Bronchial epithelial cell (primary cell): ENCODE measurements at regions not wholly inside any gene's neighbourhood (a gene's known extent, or its start where the extent isn't known, plus 50 kb on each side); places are given as distances from the start of the nearest gene placed in this dataset.

Experiments used
- DNase-seq: peaks from one replicate; pipeline ENCODE4 v3.0.0-alpha.2; 2010; ENCODE audit warnings: low read depth
- FAIRE-seq: peaks from 2 replicates; lab custom pipeline; 2011; peaks lifted over from hg19 to GRCh38; lab: Jason Lieb, UNC
- H3K27me3 ChIP-seq: 2 replicates; pipeline ENCODE4 v1.5.1; 2011; ENCODE audit warnings: low read length; ENCODE audit not compliant: control insufficient read depth, insufficient read depth
- H3K36me3 ChIP-seq: 2 replicates; pipeline ENCODE4 v1.5.1; 2011; ENCODE audit warnings: low read length; ENCODE audit not compliant: control insufficient read depth, insufficient read depth
- H3K4me3 ChIP-seq: 2 replicates; pipeline ENCODE4 v1.5.1; 2011; ENCODE audit warnings: mild to moderate bottlenecking, low read depth, low read length, control low read depth
- CTCF ChIP-seq: IDR thresholded peaks from 2 replicates; pipeline ENCODE4 v1.5.1; 2011; ENCODE audit warnings: mild to moderate bottlenecking, moderate library complexity, low read length, control low read depth, inconsistent platforms; ENCODE audit not compliant: insufficient read depth, severe bottlenecking

DNA sequence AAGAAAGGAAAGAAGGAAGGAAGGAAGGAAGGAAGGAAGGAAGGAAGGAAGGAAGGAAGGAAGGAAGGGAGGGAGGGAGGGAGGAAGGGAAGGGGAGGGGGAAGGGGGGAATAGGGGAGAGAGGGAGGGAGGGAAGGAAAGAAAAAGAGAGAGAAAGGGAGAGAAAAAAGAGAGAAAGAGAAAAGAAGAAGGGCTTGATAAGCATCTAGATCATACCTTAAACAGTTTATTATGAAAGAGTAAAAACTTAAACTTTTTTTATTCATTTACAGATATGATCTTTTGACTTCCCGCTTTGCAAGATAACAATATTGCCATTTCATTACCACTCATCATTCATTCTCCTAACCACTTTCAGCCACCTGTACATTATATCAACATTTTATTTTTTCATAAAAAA lies 53.6 kb upstream of the TMEM106B start:
- TF ChIP-seq CTCF, result no peak
- no peak overlapping the region for H3K4me3 ChIP-seq
- DNase-seq, result no peak
- H3K27me3 ChIP-seq, result no peaks in the 10 kb centered on the region
- no peaks in the 10 kb centered on the region for H3K36me3 ChIP-seq
- FAIRE-seq, result no peak

GRCh38 chr7:12158334-12159060 lies 52.6 kb upstream of the TMEM106B start:
- Histone ChIP-seq H3K27me3 (no peaks in the 10 kb centered on the region), H3K36me3 (no peaks in the 10 kb centered on the region), H3K4me3 (no peak overlapping the region)
- TF ChIP-seq CTCF, result no peak
- FAIRE-seq (no peak), DNase-seq (peak; percentile 9)

DNA sequence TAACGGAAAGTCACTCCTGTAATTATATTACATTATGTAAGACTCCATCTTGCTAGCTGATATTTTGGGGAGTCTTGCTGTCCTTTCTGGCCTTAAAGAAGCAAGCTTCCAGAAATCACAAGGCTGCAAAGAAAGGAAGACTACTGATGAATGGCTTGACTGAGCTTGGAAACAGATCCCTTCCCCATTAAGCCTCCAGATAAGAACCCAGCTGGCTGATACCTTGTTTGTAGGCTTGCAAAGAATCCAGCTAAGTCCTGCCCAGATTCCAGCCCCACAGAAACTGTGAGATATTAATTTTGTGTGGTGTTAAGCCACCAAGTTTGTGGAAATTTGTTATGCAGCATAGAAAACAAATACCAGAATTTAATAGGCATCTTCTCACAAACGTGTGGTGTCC lies 49.9 kb upstream of the TMEM106B start:
- TF ChIP-seq CTCF, result no peak
- DNase-seq (no peak), FAIRE-seq (no peak)
- Histone ChIP-seq H3K36me3 (no peaks in the 10 kb centered on the region), H3K27me3 (no peaks in the 10 kb centered on the region), H3K4me3 (no peak overlapping the region)
